HG03521 (cell line): ENCODE measurements at regions not wholly inside any gene's neighbourhood (a gene's known extent, or its start where the extent isn't known, plus 50 kb on each side); places are given as distances from the start of the nearest gene placed in this dataset.

Experiments
- ATAC-seq: cut with Tn5 transposase; IDR thresholded peaks from one replicate; pipeline ENCODE4 v1.9.1; 2021; ENCODE audit warnings: mild to moderate bottlenecking, moderate library complexity; ENCODE audit not compliant: unreplicated experiment

DNA sequence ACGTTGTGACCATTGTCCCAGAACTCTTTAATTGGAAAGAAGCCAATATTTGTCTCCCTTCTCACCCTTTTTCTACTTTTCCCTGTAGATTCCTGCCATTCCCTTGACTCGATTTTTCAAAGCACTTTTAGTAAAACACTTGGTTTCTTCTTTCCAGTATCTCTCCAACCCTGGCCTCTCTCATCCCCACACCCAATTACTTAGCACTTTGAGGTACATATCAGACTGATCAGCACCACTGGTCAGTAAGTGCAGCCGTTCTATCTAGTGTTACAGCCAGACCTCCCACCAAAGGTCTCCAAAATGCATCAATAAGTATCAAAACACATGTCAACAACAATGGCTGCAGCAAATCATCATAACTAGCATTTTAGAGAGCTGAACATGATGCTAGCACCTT is 141.9 kb downstream of the BTG1 start:
- ATAC-seq = no peak

- no peak for ATAC-seq
Observed at GRCh38 chr12:92002673-92003382, 142.8 kb downstream of the BTG1 start.

- ATAC-seq = no peak
Observed at GRCh38 chr12:92002195-92002649, 143.4 kb downstream of the BTG1 start.

DNA sequence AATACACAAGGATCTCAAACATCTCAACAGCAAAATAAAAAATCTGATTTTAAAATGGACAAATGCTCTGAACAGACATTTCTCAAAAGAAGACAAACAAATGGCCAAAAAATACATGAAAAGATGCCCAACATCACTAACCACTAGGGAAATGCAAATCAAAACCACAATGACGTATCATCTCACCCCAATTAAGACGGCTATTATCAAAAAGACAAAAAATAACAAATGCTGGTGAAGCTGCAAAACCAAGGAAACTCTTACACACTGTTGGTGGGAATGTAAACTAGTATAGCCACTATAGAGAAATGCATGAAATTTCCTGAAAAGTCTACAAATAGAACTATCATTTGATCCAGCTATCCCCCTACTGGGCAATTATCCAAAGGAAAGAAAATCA is 145.0 kb downstream of the BTG1 start:
- no peak for ATAC-seq

DNA sequence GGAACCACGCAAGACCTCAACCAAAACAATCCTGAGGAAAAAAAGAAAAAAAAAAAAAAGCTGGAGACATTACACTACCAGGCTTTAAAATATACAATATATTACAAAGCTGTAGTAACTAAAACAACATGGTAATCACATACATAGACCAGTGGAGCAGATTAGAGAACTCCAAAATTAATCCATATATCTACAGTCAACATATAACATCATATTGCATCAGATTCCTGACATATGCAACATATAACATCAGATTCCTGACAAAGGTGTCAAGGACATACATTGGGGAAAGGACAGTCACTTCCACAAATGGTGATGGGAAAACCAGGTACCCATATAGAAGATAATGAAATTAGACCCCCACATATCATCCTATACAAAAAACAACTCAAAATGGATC is 145.8 kb downstream of the BTG1 start:
- ATAC-seq = no peak

GRCh38 chr12:91998316-91998715 is 147.3 kb downstream of the BTG1 start:
- ATAC-seq = no peak

GRCh38 chr12:91994208-91994797 is 151.3 kb downstream of the BTG1 start:
- no peak for ATAC-seq

DNA sequence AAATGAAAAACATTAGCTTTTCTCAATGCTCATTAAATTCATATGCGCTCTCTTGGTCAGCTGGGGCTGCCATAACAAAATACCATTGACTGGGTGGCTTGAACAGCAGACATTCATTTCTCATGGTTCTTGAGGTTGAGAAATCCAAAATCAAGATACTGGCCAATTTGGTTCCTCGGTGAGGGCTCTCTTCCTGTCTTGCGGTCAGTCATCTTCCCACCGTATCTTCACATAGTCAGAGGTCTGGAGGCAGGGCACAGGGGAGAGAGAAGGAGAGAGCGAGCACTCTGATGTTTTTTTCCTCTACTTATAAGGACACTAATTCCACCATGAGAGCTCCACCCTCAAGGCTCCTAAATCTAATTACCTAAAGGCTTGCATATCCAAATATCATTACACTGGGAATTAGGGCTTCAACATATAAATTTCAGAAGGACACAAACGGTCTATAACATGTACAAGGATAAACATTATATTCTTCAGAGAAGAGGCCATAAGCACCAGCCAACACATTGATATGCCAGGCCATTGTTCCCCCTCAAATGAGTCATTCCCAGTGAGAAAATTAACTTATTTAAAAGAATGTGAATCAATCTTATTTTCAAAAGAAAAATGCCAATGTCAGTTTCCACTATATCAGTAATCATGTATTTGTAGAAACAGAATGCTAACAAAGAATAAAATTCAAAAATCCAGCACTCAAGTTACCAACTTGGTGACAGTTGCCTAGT is 152.2 kb downstream of the BTG1 start:
- ATAC-seq = no peak

GRCh38 chr12:91991399-91992187 is 154.1 kb downstream of the BTG1 start:
- ATAC-seq = no peak

GRCh38 chr12:91990525-91990924 is 155.1 kb downstream of the BTG1 start:
- ATAC-seq = no peak

DNA sequence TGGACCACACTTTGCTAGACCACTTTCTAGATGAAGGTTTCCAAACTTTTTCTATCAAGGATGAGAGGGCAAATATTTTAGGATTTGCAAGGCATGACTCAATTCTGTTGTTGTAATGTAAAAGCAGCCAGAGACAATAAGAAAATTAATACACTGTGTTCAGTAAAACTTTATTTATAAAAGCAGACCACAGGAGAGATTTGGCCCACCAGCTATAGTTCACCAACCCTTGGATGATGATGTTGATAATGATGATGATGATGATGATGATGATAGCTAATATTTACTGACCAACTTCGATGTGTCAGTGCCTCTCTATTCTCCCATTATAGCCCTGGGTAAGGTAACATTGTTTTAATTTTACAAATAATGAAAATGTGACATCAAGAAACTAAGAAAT is 156.5 kb downstream of the BTG1 start:
- no peak for ATAC-seq

- ATAC-seq = no peak
Observed at GRCh38 chr12:91988086-91988923, 157.3 kb downstream of the BTG1 start.

GRCh38 chr12:91986084-91986483 is 159.6 kb downstream of the BTG1 start:
- no peak for ATAC-seq

DNA sequence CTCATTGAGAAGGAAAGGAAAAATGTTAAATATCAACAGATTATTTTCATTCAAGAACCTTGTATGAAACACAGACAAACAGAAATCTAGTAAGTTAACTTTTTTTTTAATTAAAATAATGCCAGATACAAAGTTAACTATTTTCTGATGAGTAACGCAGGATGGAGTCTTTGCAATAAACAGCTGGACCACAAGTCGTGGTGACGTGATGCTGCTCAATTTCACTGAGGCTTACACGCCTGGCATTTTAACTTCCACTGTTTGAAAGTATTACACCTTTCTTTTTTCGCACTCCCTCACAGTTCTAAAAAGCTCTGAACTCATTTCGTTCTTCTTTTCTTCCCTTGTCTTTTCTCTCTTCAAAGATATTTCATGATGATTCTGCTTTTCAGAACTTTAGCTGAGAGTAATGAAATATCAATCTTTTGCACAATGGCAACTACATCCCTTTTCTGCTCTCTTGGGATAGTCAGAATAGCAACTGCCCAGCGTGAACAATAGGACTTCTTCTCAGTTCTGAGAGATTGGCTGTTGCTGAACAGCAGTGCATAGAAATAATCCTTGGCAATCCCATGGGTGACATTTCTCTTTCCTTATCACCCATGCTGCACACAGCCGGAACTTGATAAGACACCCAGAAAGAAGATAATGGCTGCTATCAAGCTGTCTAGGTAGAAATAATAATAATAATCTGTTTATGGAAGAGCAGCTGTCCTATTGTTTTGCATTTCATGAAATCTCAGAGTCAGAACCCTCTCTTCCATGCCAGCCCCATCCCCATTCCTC is 160.5 kb downstream of the BTG1 start:
- no peak for ATAC-seq

- no peak for ATAC-seq
Observed at GRCh38 chr12:91984556-91984955, 161.1 kb downstream of the BTG1 start.

DNA sequence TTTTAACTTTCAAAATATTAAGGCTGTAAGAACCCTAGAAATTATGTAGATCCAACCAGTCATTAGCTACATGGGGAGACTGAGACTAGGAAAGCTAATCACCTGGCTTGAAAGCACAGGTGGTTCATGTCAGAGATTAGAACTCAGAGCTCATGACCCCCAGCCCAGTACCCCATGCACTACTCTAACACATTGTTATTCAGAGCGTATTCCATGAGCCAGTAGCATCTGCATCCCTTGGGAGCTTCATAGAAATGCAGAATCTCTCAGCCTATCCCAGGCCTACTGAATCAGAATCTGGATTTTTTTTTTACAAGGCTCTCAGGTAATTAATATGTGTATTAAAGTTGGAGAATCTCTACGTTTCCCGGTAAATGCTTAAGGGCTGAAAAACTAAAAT is 161.7 kb downstream of the BTG1 start:
- ATAC-seq = no peak

DNA sequence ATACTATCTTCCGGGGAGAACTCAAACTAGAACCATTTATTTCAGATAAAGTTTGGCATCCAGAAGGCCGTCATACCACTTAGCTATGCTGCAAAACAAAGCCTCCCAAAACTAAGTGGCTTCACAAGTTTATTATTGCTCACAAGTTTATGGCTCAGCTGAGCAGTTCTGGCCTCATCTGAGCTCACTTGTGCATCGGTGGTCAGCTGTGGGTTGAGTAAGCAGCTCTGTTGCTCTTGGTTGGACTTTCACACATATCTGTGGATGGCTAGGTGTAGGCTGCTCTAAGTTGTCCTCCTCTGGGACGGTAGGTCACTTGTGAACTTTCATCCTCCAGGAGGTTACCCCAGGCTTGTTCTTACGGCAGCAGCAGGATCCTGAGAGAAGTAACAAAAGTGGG is 162.7 kb downstream of the BTG1 start:
- ATAC-seq = no peak

GRCh38 chr12:91980389-91980821 is 165.2 kb downstream of the BTG1 start:
- ATAC-seq = no peak

- ATAC-seq = no peak
Observed at GRCh38 chr12:91978143-91978542, 167.5 kb downstream of the BTG1 start.

DNA sequence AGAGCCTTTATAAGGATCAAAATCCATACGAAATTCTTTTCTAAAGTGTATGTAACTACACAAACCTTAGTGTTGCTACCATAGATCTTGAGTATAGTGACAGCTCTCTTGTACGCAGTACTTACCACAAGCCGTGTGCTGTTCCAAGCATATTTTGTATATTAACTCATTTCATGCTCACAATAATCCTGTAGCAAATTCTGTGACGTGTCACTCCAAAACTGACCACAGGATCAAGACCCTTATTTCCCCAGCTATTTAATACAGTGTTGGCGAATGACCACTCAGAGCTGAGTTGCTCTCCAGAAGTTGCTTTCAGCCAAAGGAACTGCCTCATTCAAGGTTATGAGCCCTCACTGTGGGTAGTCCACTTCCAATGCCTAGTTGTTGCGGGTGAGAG is 169.8 kb downstream of the BTG1 start:
- no peak for ATAC-seq
